ENCODE measurements at regions not wholly inside any gene's neighbourhood (a gene's known extent, or its start where the extent isn't known, plus 50 kb on each side); places are given as distances from the start of the nearest gene placed in this dataset.
"Not testable (repeated sequence)": the region's sequence is repeated elsewhere in the genome, so short reads cannot be mapped to it uniquely, and the experiment has no call there.

DNA sequence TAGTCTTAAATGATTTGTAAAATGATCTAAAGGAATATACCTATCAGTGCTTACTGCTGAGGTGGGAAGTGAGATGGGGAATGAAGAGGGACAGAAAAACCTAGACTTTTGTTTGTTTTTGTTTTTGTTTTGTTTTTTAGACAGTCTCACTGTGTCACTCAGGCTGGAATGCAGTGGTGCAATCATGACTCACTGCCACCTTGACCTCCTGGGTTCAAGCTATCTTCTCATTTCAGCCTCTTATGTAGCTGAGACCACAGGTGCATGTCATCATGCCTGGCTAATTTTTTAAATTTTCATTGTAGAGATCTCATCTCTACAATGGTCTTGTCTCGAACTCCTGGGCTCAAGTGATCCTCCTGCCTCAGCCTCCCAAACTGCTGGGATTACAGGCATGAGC is 116.4 kb upstream of the SEM1 start:
- H3K9ac ChIP-seq, result no peak overlapping the region
- no peaks in the 10 kb centered on the region for H3K36me3 ChIP-seq (ENCODE audit: insufficient read depth)
- no peaks in the 10 kb centered on the region for H3K79me2 ChIP-seq (ENCODE audit: insufficient read depth, low read depth)
- no peaks in the 10 kb centered on the region for H3K27me3 ChIP-seq (ENCODE audit: insufficient read depth, low read depth)
- H3K4me1 ChIP-seq (ENCODE audit: low read depth, poor library complexity, severe bottlenecking), result no peaks in the 10 kb centered on the region
- no peak for TF ChIP-seq CTCF (conservative IDR thresholded peaks at IDR 0.05; ENCODE audit: low read depth, low read length)
- no peak overlapping the region for H3K4me3 ChIP-seq (IDR thresholded peaks at IDR 0.05; ENCODE audit: insufficient read depth, low read depth, low read length)
- H3K27ac ChIP-seq, result no peak overlapping the region
- H3K4me2 ChIP-seq, result no peak overlapping the region
- H2AFZ ChIP-seq (ENCODE audit: low read depth), result no peak overlapping the region
- H4K20me1 ChIP-seq (ENCODE audit: insufficient read depth), result no peaks in the 10 kb centered on the region

DNA sequence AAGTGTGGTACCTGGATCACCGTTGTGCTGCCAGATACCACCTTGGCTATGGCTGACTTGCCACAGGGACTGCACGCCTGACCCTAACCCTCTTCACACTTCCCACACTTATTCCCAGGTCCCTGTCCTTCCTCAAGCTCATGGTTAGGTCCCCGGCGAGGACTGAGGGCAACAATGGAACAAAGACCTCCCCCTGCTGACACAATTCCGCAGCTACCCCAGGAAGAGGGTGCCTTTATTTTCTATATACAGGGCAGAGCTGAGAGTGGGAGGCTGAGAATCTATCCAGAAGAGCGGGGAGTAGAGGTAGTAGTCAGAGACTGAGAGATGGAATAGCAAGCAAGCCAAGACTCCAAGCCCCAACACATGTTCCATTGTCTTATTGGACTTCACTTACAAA is 118.1 kb upstream of the SEM1 start:
- no peak overlapping the region for H3K4me3 ChIP-seq (IDR thresholded peaks at IDR 0.05; ENCODE audit: insufficient read depth, low read depth, low read length)
- H3K27me3 ChIP-seq (ENCODE audit: insufficient read depth, low read depth), result no peaks in the 10 kb centered on the region
- no peaks in the 10 kb centered on the region for H3K4me1 ChIP-seq (ENCODE audit: low read depth, poor library complexity, severe bottlenecking)
- no peaks in the 10 kb centered on the region for H3K36me3 ChIP-seq (ENCODE audit: insufficient read depth)
- no peak overlapping the region for H2AFZ ChIP-seq (ENCODE audit: low read depth)
- H3K4me2 ChIP-seq, result no peak overlapping the region
- H3K79me2 ChIP-seq (ENCODE audit: insufficient read depth, low read depth), result no peaks in the 10 kb centered on the region
- no peak overlapping the region for H3K9ac ChIP-seq
- H4K20me1 ChIP-seq (ENCODE audit: insufficient read depth), result no peaks in the 10 kb centered on the region
- TF ChIP-seq CTCF (conservative IDR thresholded peaks at IDR 0.05; ENCODE audit: low read depth, low read length), result no peak
- H3K27ac ChIP-seq, result no peak overlapping the region

GRCh38 chr7:96829121-96829520 is 119.5 kb upstream of the SEM1 start:
- H3K36me3 ChIP-seq (ENCODE audit: insufficient read depth), result not testable (repeated sequence)

GRCh38 chr7:96831446-96831845 is 121.8 kb upstream of the SEM1 start:
- Histone ChIP-seq H3K4me1 (ENCODE audit: low read depth, poor library complexity, severe bottlenecking) (peaks cover 6% of the 10 kb centered on the region), H3K79me2 (ENCODE audit: insufficient read depth, low read depth) (no peaks in the 10 kb centered on the region), H3K9ac (no peak overlapping the region), H3K4me2 (no peak overlapping the region), H3K27me3 (ENCODE audit: insufficient read depth, low read depth) (no peaks in the 10 kb centered on the region), H3K36me3 (ENCODE audit: insufficient read depth) (no peaks in the 10 kb centered on the region), H3K4me3 (IDR thresholded peaks at IDR 0.05; ENCODE audit: insufficient read depth, low read depth, low read length) (no peak overlapping the region), H2AFZ (ENCODE audit: low read depth) (no peak overlapping the region), H4K20me1 (ENCODE audit: insufficient read depth) (no peaks in the 10 kb centered on the region), H3K27ac (no peak overlapping the region)
- no peak for TF ChIP-seq CTCF (conservative IDR thresholded peaks at IDR 0.05; ENCODE audit: low read depth, low read length)

More at GRCh38 chr7:96829121-96829520, 119.5 kb upstream of the SEM1 start:
- H3K79me2 ChIP-seq (ENCODE audit: insufficient read depth, low read depth); H3K27ac ChIP-seq; H4K20me1 ChIP-seq (ENCODE audit: insufficient read depth); H3K4me1 ChIP-seq (ENCODE audit: low read depth, poor library complexity, severe bottlenecking); H3K27me3 ChIP-seq (ENCODE audit: insufficient read depth, low read depth); H3K4me3 ChIP-seq (IDR thresholded peaks at IDR 0.05; ENCODE audit: insufficient read depth, low read depth, low read length); H2AFZ ChIP-seq (ENCODE audit: low read depth); H3K9ac ChIP-seq; H3K4me2 ChIP-seq: not testable (repeated sequence)

DNA sequence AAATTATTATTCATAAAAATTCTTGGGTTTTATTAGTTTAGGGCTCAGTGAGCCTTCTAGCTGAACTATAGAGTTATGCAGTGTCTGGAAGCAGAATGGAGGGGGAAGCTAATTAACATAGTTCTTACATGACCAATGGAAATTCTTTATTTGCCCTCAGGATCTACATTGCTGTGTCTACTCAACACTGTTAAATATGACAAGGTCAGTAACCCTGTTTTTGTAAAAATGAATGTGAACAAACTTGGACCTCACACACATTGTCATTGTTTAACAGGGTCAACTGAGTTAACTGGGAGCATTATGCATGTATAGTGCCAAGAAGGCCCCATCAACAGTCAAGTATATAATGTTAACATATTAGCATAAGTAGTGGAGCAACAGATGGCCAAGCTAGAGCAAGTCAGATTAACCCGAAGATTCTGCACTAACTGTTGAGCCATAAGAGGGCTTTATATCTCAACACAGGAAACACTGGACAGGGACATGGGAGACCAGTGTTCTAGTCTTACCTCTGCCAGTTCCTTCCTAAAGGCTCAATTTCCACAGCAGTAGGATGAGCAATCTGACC is 122.5 kb upstream of the SEM1 start:
- H3K79me2 ChIP-seq (ENCODE audit: insufficient read depth, low read depth), result no peaks in the 10 kb centered on the region
- no peaks in the 10 kb centered on the region for H3K27me3 ChIP-seq (ENCODE audit: insufficient read depth, low read depth)
- H3K4me1 ChIP-seq (ENCODE audit: low read depth, poor library complexity, severe bottlenecking), result peaks cover 13% of the 10 kb centered on the region
- H2AFZ ChIP-seq (ENCODE audit: low read depth), result no peak overlapping the region
- no peaks in the 10 kb centered on the region for H3K36me3 ChIP-seq (ENCODE audit: insufficient read depth)
- TF ChIP-seq CTCF (conservative IDR thresholded peaks at IDR 0.05; ENCODE audit: low read depth, low read length), result no peak
- no peak overlapping the region for H3K27ac ChIP-seq
- H4K20me1 ChIP-seq (ENCODE audit: insufficient read depth), result no peaks in the 10 kb centered on the region
- no peak overlapping the region for H3K4me2 ChIP-seq
- H3K4me3 ChIP-seq (IDR thresholded peaks at IDR 0.05; ENCODE audit: insufficient read depth, low read depth, low read length), result no peak overlapping the region
- no peak overlapping the region for H3K9ac ChIP-seq
